ENCODE measurements at regions not wholly inside any gene's neighbourhood (a gene's known extent, or its start where the extent isn't known, plus 50 kb on each side); places are given as distances from the start of the nearest gene placed in this dataset.
"Not testable (repeated sequence)": the region's sequence is repeated elsewhere in the genome, so short reads cannot be mapped to it uniquely, and the experiment has no call there.

DNA sequence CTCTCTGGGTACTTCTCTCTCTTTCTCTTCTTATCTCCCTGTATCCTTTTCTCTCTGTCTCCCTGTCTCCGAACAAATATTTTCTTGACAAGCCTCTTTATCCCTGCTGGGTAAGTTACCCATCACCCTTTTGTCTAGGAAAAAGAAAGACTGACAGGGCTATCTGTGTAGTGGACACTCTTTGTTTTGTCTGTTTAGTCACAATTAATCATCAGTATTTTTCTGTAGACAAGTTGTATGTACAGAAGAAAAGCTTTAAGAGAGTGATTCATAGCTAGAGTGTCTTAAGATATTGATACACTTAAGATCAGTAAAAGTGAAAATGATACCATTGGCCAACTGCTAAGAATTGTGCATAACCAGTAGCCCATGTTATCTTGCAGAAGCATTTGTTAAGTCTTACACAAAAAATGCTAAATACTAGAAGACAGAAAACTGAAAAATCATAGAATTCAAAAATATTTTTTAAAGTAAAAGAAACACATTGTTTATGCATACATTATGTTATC, 1043.8 kb upstream of the EDIL3 start:
- FAIRE-seq: no peak

DNA sequence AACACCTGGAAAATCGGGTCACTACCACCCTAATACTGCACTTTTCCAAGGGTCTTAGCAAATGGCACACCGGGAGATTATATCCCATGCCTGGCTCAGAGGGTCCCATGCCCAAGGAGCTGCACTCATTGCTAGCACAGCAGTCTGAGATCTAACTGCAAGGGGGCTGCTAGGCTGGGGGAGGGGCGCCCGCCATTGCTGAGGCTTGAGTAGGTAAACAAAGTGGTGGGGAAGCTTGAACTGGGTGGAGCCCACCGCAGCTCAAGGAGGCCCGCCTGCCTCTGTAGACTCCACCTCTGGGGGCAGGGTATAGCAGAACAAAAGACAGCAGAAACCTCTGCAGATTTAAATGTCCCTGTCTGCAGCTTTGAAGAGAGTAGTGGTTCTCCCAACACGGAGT, 1047.0 kb upstream of the EDIL3 start:
- not testable (repeated sequence) for FAIRE-seq

DNA sequence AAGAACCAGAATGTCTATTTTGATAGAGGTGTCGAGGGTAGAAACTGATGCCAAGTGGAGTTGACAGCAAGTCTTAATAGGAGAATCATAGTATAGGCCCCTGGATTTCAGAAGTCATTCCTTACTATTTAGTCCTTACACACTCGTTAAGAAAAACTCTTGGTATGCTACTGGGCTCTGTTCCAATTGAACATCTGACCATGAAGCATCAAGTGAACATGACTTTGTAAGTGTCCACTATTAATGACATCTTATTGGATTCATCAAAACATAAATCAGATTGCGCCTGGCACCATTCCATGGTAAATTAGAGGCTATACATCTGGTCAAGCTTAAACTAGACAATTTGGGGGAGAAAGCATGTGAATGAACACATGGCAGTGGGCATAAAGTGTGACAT, 1056.5 kb upstream of the EDIL3 start:
- no peak for FAIRE-seq

DNA sequence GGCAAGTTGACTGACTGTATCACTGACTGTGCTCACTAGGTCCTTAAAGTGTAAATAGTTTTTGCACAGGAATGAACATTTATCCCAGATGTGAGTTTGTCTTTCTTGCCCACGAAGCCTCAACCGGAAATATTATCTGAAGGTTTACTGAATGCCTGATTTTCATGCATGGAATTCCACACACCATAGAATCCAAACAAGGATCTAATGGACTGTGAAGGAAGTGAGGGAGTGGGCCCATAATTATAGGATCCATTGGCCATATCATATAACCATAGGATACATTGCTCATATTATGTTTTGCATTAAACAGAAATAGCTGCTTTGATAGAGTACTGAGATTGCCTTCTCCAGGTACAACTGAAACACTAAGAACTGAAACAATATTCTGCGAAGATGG, 1057.2 kb upstream of the EDIL3 start:
- no peak for FAIRE-seq

DNA sequence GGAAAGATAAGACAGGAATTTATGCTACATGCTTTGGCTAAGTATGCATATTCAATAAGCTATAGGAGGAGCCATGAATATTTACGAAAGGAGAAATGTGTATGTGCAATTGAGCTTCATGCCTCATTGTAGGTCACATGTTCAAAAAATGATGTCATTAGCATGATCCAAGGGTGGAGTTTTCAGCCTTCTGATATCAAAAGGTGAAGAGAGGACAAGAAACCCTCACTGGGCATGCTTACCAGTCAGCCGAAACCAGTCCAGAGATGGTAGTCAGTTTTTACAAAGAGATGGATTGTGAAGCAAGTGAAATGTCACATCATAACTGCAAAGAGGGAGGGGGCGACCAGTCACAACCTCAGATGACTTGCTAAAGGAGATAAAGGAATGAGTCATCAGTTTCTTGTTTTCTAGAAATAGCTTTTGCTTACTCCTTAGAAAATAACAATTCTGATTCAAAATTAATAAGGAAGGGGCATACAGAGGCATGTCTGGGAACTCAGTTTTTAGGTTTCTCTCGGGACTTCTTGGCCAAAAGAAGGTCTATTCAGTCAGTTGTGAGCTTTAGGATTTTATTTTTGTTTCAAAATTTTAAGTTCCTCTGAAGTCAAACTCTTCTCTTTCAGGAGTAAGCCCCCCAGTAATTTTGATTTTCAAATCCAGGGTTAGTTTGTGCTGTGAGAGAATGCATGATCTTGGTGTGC, 1067.8 kb upstream of the EDIL3 start:
- FAIRE-seq: no peak

DNA sequence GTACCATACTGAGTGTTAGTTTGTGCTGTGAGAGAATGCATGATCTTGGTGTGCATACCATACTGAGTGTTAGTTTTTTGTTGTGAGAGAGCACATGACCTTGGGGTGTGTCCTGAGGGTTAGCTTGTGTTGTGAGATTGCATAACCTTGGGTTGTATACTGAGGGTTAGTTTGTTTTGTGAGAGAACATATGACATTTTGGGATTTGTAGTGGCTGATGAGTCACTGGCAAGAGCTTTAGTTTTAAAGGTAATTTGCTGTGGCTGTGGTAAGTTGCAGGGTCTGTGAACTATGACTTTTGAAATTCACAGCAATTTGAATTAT, 1068.3 kb upstream of the EDIL3 start:
- FAIRE-seq: no peak

DNA sequence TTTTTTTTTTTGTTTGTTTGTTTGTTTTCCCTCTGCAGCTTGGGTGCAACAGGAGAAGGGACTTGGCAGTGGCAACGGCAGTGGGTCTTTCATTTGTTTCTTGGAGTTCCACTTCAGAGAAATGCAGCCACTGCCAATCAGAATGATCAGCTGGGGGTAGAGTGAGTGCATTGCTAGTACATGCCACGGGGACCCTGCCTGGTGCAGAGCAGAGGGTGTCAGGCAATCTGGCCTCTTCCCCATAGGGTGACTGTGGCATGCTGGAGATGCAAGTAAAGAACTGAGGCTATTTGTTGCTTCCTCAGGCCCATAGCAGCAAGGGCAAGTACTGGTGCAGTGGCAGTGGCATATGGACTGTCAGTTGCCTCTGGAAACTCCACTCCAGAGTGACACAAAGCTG, 1073.6 kb upstream of the EDIL3 start:
- FAIRE-seq: no peak

DNA sequence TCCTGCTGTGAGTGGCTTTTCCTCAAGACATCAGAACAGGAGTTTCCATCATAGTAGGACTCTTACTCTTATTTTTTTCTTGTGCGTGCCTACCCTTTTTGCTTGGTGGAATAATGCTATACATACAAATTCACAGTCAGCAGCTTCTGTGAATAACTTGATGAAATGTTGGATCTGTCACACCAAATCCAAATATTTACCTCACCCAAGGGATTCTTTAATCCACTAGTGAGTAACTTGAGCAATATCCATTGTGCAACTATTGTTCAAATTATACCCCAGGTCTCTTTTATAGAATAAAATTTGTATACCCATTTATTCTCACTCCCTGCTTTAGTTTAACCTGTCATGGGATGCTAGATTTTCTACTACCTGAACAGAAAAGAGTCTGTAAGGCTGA, 1078.3 kb upstream of the EDIL3 start:
- FAIRE-seq: no peak

DNA sequence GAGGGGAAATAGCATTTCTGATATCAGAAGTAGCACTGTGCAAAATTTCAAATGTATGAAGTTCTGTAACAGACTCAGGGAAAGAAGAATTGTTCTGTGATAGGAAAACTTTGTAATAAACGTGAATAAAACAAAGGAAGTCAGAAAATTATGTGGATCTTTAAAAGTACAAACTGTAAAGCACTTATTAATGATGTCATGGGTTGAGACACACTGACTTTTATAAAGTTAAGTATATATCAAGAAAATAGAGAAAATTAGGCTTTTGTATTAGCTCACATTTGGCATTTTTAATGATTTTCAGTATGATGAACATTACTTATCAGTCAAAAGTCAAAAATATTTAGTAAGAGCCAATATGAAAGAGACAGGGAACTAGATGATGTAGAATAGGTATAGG, 1081.7 kb upstream of the EDIL3 start:
- FAIRE-seq: no peak

DNA sequence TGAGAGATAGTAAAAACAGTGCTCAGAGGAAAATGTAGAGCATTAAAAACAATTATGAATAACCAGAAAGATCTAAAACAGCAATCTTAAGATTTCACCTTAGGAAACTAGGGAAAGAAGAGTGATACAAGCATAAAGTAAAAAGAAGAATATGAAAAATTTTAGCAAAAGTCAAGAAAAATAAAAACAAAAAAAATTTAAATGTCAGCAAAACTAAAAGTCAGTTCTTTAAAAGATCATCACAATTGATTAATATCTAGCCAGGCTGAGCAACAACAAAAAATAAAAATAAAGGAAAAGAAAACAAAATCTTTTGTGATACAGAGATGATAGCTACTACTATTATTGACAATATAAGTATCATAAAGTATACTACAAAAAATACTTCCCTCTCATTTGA, 1088.1 kb upstream of the EDIL3 start:
- FAIRE-seq: no peak

DNA sequence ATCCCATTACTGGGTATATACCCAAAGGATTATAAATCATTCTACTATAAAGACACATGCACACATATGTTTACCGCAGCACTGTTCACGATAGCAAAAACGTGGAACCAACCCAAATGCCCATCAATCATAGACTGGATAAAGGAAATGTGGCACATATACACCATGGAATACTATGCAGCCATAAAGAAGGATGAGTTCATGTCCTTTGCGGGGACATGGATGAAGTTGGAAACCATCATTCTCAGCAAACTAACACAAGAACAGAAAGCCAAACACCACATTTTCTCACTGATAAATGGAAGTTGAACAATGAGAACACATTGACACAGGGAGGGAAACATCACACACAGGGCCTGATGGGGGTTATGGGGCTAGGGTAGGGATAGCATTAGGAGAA, 1090.5 kb upstream of the EDIL3 start:
- not testable (repeated sequence) for FAIRE-seq

DNA sequence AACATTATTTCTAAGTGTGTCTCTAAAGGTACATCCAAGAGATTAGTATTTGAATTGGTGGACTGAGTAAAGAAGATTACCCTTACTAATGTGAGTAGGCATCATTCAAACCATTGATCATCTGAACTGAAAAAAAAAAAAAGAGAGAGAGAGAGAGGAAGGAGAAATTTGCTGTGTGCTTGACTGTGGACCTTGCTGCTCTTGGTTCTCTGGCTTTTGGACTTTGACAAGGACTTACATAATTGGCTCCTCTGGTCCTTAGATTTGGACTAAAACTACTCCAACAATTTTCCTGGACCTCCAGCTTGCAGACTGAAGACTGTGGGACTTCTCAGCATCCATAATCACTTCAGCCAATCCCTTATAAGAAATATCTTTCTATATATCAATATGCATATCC, 1091.9 kb upstream of the EDIL3 start:
- no peak for FAIRE-seq

DNA sequence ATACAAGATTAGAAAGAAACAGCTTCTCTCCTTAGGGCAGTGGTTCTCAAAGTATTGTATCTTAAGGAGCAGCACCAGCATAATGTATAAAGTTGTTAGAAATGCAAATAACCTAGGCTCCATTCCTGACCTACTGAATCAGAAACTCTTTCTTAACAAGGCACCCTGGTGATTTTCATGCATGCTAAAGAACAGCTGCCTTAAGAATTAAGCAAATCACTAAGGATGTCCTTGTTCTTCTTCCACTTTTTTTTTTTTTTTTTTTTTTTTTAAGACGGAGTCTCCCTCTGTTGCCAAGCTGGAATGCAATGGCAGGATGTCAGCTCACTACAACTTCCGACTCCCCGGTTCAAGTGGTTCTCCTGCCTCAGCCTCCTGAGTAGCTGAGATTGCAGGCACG, 1095.2 kb upstream of the EDIL3 start:
- no peak for FAIRE-seq

DNA sequence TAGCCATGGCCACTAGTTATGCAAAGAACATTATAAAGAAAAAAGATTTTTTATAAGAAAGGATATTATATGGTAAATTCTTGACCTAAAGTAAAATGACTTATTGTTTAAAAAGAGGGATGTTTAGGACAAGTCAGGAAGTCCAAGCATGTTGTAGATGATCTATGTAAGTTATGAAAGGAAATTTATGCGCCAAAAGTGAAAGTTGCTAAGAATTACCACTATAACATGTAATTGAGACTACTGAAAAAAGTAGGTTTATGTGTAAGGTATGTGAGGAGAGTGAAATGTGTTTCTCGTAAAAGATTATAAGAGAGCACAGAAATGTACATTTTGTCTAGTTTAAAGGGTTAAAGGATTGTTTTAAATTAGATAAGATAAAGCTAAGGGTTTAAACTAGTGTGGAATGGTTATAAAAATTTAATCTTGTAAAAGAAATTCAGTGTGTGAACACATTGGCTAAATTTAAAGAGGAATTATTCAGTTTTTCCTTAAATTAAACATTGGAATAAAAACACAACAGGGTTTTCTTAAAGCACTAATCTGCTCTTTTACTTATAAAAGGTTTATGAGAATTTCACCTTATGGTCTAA, 1100.4 kb upstream of the EDIL3 start:
- no peak for FAIRE-seq

DNA sequence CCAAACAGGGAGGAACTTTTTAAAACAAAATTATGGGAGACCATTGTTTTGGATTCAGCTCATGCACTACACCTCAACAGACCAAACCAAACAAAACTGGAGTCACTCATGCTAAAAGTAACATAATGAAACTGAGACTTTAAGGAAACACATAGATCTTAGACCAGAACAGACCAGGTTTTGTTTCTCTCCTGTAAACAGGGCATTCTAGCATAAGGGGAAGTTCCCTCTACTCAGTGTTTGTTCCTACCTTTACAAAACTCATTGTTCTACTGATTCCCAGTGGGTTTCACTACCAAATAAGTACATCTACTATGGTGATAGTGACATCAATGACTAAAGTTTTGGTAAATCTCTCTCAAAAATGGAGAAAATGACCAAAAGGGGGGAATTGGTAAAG, 1103.6 kb upstream of the EDIL3 start:
- no peak for FAIRE-seq

DNA sequence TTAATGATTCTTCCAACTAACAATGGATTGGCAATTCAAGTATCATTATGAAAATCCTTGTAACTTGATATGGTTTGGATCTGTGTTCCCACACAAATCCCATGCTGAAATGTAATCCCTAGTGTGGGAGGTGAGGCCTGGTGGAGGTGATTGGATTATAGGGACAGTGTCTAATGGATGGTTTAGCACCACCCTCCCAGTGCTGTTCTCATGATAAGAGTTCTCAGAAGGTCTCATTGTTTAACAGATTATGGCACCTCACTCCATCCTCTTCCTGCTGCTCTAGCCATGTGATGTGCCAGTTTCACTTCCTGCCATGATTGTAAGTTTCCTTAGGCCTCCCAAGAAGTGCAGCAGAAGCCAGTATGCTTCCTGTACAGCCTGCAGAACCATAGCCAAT, 1116.2 kb upstream of the EDIL3 start:
- FAIRE-seq: no peak

DNA sequence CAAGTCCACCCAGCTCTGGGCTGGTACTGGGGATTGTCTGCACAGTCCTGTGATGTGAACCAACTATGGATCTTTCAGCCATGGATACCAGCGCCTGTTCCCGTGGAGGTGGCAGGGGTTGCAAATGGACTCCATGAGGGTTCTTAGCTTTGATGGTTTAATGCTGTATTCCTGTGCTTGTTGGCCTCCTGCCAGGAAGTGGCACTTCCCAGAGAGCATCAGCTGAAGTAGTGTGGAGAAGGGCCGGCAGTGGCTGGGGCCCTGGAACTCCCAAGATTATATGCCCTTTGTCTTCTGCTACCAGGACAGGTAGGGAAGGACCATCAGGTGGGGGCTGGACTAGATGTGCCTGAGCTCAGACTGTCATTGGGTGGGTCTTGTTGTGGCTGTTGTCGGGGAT, 1104.8 kb upstream of the COX7C start:
- FAIRE-seq: no peak

DNA sequence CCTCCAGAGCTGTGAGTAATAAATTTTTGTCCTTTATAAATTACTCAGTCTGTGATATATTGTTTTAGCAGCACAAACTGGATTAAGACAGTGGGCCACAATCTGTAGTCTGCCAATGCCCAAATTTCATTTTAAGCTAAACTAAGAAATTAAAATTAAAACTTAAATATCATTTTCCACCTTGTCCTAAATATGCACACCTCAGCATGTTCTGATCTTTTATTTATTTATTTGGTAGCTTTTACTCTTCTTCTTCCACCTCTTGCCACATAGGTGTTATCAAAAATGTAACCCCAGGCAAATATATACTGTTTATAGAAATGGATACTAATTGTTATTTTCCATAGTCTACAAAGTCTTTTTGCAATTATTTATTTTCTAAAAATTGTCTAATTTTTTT, 1102.2 kb upstream of the COX7C start:
- no peak for FAIRE-seq

DNA sequence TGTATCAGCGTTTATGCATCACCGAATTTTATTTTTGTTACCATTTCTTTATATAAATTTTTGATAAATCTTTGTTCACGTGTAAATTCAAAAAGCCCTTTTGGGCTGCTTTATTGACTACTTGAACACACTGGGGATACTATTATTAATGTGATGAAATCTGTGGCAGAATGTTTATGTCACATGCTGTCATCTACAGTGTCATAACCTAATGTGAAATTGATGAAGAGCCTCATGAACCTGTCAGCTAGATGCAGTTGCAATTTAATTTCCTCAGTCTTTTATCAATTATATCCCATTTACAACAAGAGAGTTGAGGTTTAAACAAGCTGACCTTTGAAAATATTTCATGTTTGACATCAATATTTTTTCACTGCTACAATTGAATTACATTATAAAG, 1100.4 kb upstream of the COX7C start:
- FAIRE-seq: no peak

DNA sequence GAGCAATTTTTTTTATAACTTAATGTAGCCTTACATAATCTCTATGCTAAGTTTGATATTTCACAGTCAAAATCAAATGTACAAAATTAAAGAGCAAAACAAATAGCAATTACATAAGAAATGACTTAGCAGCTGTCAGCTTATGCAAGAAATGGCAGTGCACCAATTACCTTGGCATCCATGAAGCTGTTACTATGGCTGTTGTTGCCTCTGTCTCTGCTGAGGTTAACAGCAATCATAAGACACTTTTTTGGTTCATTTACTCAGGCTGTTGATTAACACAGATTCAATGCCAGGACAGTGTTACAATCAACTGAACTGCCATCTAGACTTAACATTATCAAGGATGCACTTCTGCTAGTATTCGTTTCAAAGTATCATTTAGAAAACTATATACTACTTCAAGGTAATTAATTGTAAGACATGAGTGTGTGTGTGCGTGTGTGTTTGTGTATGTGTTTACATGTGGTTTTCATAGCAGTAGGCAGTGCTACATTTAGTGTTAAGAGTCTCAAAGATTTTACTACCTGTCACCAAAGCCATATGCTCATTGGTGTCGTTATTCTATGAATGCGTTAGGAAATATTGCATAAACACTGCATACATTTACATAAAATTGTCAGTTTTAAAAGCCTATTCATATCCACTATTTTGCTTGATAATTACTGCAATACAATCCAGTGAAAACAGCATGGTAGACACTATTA, 1084.2 kb upstream of the COX7C start:
- FAIRE-seq: peak; percentile 100

DNA sequence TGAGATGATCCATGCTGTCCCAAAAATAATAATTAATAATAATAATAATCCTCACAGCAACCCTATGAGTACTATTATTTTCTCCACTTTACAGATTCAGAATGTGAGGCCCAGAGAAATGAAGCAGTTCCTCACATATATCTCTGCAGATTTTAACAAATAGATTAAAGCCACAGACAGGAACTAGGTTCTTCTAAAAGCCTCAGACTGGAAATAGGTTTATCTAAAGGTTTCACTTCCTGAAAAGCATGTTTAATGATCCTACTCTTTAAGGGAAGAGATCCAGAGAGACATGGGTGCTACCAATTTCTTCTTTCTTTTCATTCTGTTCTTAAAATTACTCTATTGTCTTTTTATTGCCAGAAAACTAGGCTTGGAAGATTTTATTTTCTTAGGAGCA, 1079.4 kb upstream of the COX7C start:
- no peak for FAIRE-seq

DNA sequence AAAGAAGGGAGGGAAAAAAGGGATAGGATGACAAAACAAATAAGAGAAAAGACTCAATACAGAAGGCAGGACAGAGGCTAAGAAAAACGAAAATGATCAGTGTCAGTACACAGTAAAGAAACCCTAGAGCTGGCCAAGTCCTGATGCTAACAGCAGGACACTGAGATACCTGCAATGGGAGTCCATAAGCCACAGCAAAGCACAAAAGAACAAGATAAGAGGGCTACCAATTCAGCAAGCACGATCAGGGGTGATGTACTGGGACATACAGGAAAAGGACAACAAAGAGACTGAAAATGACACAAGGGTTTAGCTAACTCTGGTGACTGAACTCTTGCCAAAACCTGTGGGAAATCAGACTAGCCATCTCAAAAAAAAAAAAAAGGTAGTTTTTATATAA, 1072.6 kb upstream of the COX7C start:
- no peak for FAIRE-seq

DNA sequence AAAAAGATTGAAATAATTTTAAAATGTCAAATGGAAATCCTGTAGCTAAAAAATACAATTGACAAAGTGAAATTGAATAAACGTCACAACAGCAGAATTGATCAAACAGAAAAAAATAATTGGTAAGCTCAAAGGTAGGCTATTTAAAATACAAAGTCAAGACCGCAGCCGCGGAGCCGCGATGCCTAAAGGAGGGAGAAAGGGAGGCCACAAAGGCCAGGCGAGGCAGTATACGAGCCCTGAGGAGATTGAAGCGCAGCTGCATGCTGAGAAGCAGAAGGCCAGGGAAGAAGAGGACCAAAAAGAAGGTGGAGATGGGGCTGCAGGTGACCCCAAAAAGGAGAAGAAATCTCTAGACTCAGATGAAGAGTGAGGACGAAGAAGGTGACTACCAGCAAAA, 1068.5 kb upstream of the COX7C start:
- no peak for FAIRE-seq

DNA sequence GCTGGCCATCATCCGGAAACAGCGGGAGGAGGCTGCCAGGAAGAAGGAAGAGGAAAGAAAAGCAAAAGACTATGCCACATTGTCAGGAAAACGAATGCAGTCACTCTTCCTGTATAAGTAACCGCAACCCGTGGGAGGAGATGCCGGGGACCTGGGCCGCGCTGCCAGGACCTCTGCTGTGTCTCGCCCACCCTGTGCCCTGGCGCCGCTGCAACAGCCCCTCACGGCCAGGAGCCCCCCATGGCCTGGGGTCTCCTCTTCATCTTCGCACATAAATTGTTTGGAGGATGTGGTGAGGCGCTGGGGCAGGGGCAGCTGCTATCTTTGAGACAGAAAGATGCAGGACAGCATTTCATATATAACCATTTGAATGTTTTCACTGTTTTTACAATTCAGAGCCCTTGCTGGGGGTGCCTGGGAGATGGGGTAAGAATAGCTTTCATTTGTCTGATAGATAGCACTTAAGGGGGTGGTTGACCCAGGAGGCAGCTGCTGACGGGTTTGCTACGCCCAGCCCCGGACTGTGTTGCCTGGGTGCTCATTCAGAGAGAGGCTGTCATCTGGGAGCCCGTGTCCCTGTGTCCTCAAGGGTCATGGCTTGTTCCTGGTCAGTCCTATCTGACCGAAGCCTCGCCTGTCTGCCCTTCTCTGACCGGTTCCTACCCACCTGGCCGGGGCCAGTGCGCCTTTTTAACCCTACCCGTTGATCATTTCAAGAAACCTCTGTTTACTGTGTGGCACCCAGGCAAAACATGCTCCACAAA, 1067.7 kb upstream of the COX7C start:
- no peak for FAIRE-seq

Data from islet of Langerhans (tissue), 1 donor.